ENCODE measurements at regions not wholly inside any gene's neighbourhood (a gene's known extent, or its start where the extent isn't known, plus 50 kb on each side); places are given as distances from the start of the nearest gene placed in this dataset.
A peak's percentile ranks its signal among the peaks of the same experiment; 100 is the strongest.
"Not testable (repeated sequence)": the region's sequence is repeated elsewhere in the genome, so short reads cannot be mapped to it uniquely, and the experiment has no call there.

- Mint-ChIP-seq H3K27me3 (ENCODE audit: insufficient read depth, unreplicated experiment) (no peaks in the 10 kb centered on the region), H3K4me1 (ENCODE audit: insufficient read depth, unreplicated experiment) (no peaks in the 10 kb centered on the region), H3K4me3 (ENCODE audit: unreplicated experiment) (no peak overlapping the region), H3K27ac (ENCODE audit: low read depth, unreplicated experiment) (no peak overlapping the region), H3K36me3 (ENCODE audit: insufficient read depth, unreplicated experiment) (no peaks in the 10 kb centered on the region), H3K9me3 (ENCODE audit: unreplicated experiment) (no peaks in the 10 kb centered on the region)
- POLR2A ChIA-PET, result interaction anchor here (0.7 to 1.2 kb wide), 2 partner anchors 22 to 81 kb away, joined by 3 read pairs; no protein-coding TSS in a partner anchor
- intact Hi-C loops (cut with micrococcal nuclease), result no loop called here
- BruUV-seq (replicated peaks), result no TSS peak
- no peak for TF ChIP-seq CTCF (IDR thresholded peaks at IDR 0.05; ENCODE audit: unreplicated experiment)
- DNase-seq (ENCODE audit: unreplicated experiment), result no peak
- CTCF ChIA-PET, result interaction anchor here (0.6 kb wide), 2 partner anchors 18 to 54 kb away, joined by 3 read pairs; no protein-coding TSS in a partner anchor
Observed at GRCh38 chr14:71452987-71453386, 479.2 kb upstream of the RGS6 start.

- no peak for TF ChIP-seq CTCF (IDR thresholded peaks at IDR 0.05; ENCODE audit: unreplicated experiment)
- ChIA-PET CTCF (no interaction called here), POLR2A (interaction anchor here (1.2 to 2.2 kb wide), 3 partner anchors 19 to 82 kb away, joined by 3 to 6 read pairs (median 4); no protein-coding TSS in a partner anchor)
- no peaks in the 10 kb centered on the region for H3K4me1 Mint-ChIP-seq (ENCODE audit: insufficient read depth, unreplicated experiment)
- no peak overlapping the region for H3K4me3 Mint-ChIP-seq (ENCODE audit: unreplicated experiment)
- BruUV-seq (replicated peaks), result no TSS peak
- H3K27me3 Mint-ChIP-seq (ENCODE audit: insufficient read depth, unreplicated experiment), result no peaks in the 10 kb centered on the region
- H3K36me3 Mint-ChIP-seq (ENCODE audit: insufficient read depth, unreplicated experiment), result no peaks in the 10 kb centered on the region
- no peak for DNase-seq (ENCODE audit: unreplicated experiment)
- H3K27ac Mint-ChIP-seq (ENCODE audit: low read depth, unreplicated experiment), result no peak overlapping the region
- intact Hi-C loops (cut with micrococcal nuclease), result no loop called here
- H3K9me3 Mint-ChIP-seq (ENCODE audit: unreplicated experiment), result no peaks in the 10 kb centered on the region
Observed at GRCh38 chr14:71454010-71454409, 478.2 kb upstream of the RGS6 start.

- peak overlapping the region; percentile 19 for H3K27ac Mint-ChIP-seq (ENCODE audit: low read depth, unreplicated experiment)
- no peak for TF ChIP-seq CTCF (IDR thresholded peaks at IDR 0.05; ENCODE audit: unreplicated experiment)
- no peak overlapping the region for H3K4me3 Mint-ChIP-seq (ENCODE audit: unreplicated experiment)
- POLR2A ChIA-PET, result interaction anchor here (1.7 to 2.2 kb wide), 2 partner anchors 19 to 83 kb away, joined by 4 to 6 read pairs; no protein-coding TSS in a partner anchor
- H3K4me1 Mint-ChIP-seq (ENCODE audit: insufficient read depth, unreplicated experiment), result no peaks in the 10 kb centered on the region
- BruUV-seq (replicated peaks), result no TSS peak
- H3K9me3 Mint-ChIP-seq (ENCODE audit: unreplicated experiment), result no peaks in the 10 kb centered on the region
- CTCF ChIA-PET, result interaction anchor here (0.8 kb wide), 1 partner anchor 25 kb away, joined by 3 read pairs; no protein-coding TSS in a partner anchor
- no peaks in the 10 kb centered on the region for H3K27me3 Mint-ChIP-seq (ENCODE audit: insufficient read depth, unreplicated experiment)
- no peak for DNase-seq (ENCODE audit: unreplicated experiment)
- intact Hi-C loops (cut with micrococcal nuclease), result no loop called here
- H3K36me3 Mint-ChIP-seq (ENCODE audit: insufficient read depth, unreplicated experiment), result no peaks in the 10 kb centered on the region
Observed at GRCh38 chr14:71454513-71455332, 477.5 kb upstream of the RGS6 start.

GRCh38 chr14:71460091-71460490 lies 472.1 kb upstream of the RGS6 start:
- Mint-ChIP-seq H3K4me3 (ENCODE audit: unreplicated experiment) (no peak overlapping the region), H3K27ac (ENCODE audit: low read depth, unreplicated experiment) (no peak overlapping the region), H3K36me3 (ENCODE audit: insufficient read depth, unreplicated experiment) (no peaks in the 10 kb centered on the region), H3K4me1 (ENCODE audit: insufficient read depth, unreplicated experiment) (no peaks in the 10 kb centered on the region), H3K9me3 (ENCODE audit: unreplicated experiment) (no peaks in the 10 kb centered on the region), H3K27me3 (ENCODE audit: insufficient read depth, unreplicated experiment) (no peaks in the 10 kb centered on the region)
- ChIA-PET CTCF (interaction anchor here (0.6 kb wide), 1 partner anchor 8 kb away, joined by 3 read pairs; no protein-coding TSS in a partner anchor), POLR2A (no interaction called here)
- no TSS peak for BruUV-seq (replicated peaks)
- intact Hi-C loops (cut with micrococcal nuclease), result no loop called here
- TF ChIP-seq CTCF (IDR thresholded peaks at IDR 0.05; ENCODE audit: unreplicated experiment), result no peak
- DNase-seq (ENCODE audit: unreplicated experiment), result no peak

- BruUV-seq (replicated peaks); H3K27me3 Mint-ChIP-seq (ENCODE audit: insufficient read depth, unreplicated experiment); POLR2A ChIA-PET; H3K9me3 Mint-ChIP-seq (ENCODE audit: unreplicated experiment); DNase-seq (ENCODE audit: unreplicated experiment); H3K27ac Mint-ChIP-seq (ENCODE audit: low read depth, unreplicated experiment); CTCF ChIA-PET; intact Hi-C loops (cut with micrococcal nuclease); H3K36me3 Mint-ChIP-seq (ENCODE audit: insufficient read depth, unreplicated experiment); H3K4me1 Mint-ChIP-seq (ENCODE audit: insufficient read depth, unreplicated experiment); H3K4me3 Mint-ChIP-seq (ENCODE audit: unreplicated experiment): not testable (repeated sequence)
Observed at GRCh38 chr14:71461617-71462016, 470.6 kb upstream of the RGS6 start.

All from MCF 10A (cell line).